PC-9 (cell line): ENCODE measurements at regions not wholly inside any gene's neighbourhood (a gene's known extent, or its start where the extent isn't known, plus 50 kb on each side); places are given as distances from the start of the nearest gene placed in this dataset.

Source experiments
- CTCF ChIP-seq: fragments of 200-600 bp; sonication (generic); conservative IDR thresholded peaks from 2 replicates; pipeline ENCODE4 v1.6.1; 2017; ENCODE audit warnings: mixed run types, antibody characterized with exemption, mild to moderate bottlenecking, moderate library complexity
- EZH2 ChIP-seq: fragments of 200-600 bp; sonication (generic); IDR thresholded peaks from 2 replicates; pipeline ENCODE4 v1.8.0; 2017; ENCODE audit warnings: antibody characterized with exemption, low read depth

GRCh38 chr11:95520369-95521132, 269.0 kb downstream of the FAM76B start:
- TF ChIP-seq EZH2 (no peak), CTCF (no peak)
